ENCODE measurements at regions not wholly inside any gene's neighbourhood (a gene's known extent, or its start where the extent isn't known, plus 50 kb on each side); places are given as distances from the start of the nearest gene placed in this dataset.

GRCh38 chr13:50071379-50071778 lies 56.1 kb downstream of the KCNRG start:
- no peak for DNase-seq (ENCODE audit: low read depth, low spot score)

GRCh38 chr13:50072676-50073075 lies 57.4 kb downstream of the KCNRG start:
- no peak for DNase-seq (ENCODE audit: low read depth, low spot score)

GRCh38 chr13:50073340-50073739 lies 58.1 kb downstream of the KCNRG start:
- DNase-seq (ENCODE audit: low read depth, low spot score), result no peak

GRCh38 chr13:50074843-50075242 lies 59.6 kb downstream of the KCNRG start:
- no peak for DNase-seq (ENCODE audit: low read depth, low spot score)

GRCh38 chr13:50075619-50076097 lies 60.4 kb downstream of the KCNRG start:
- DNase-seq (ENCODE audit: low read depth, low spot score), result no peak

GRCh38 chr13:50077431-50077830 lies 62.2 kb downstream of the KCNRG start:
- DNase-seq (ENCODE audit: low read depth, low spot score), result no peak

GRCh38 chr13:50078231-50078894 lies 63.1 kb downstream of the KCNRG start:
- no peak for DNase-seq (ENCODE audit: low read depth, low spot score)

- no peak for DNase-seq (ENCODE audit: low read depth, low spot score)
Measured at GRCh38 chr13:50078895-50079654, 63.8 kb downstream of the KCNRG start.

GRCh38 chr13:50079655-50080202 lies 64.5 kb downstream of the KCNRG start:
- no peak for DNase-seq (ENCODE audit: low read depth, low spot score)

GRCh38 chr13:50080203-50080910 lies 65.1 kb downstream of the KCNRG start:
- no peak for DNase-seq (ENCODE audit: low read depth, low spot score)

- DNase-seq (ENCODE audit: low read depth, low spot score), result no peak
Measured at GRCh38 chr13:50080911-50081678, 65.9 kb downstream of the KCNRG start.

- peak; percentile 99 for DNase-seq (ENCODE audit: low read depth, low spot score)
Measured at GRCh38 chr13:50081679-50082425, 66.6 kb downstream of the KCNRG start.

- DNase-seq (ENCODE audit: low read depth, low spot score), result no peak
Measured at GRCh38 chr13:50082426-50083281, 67.4 kb downstream of the KCNRG start.

- no peak for DNase-seq (ENCODE audit: low read depth, low spot score)
Measured at GRCh38 chr13:50085063-50085462, 69.8 kb downstream of the KCNRG start.

- no peak for DNase-seq (ENCODE audit: low read depth, low spot score)
Measured at GRCh38 chr13:50089633-50090032, 74.4 kb downstream of the KCNRG start.

- DNase-seq (ENCODE audit: low read depth, low spot score), result no peak
Measured at GRCh38 chr13:50090211-50090610, 75.0 kb downstream of the KCNRG start.

GRCh38 chr13:50094615-50095293 lies 79.5 kb downstream of the KCNRG start:
- no peak for DNase-seq (ENCODE audit: low read depth, low spot score)

- DNase-seq (ENCODE audit: low read depth, low spot score), result no peak
Measured at GRCh38 chr13:50098693-50099092, 83.4 kb downstream of the KCNRG start.

GRCh38 chr13:50099473-50099872 lies 84.2 kb downstream of the KCNRG start:
- DNase-seq (ENCODE audit: low read depth, low spot score), result no peak

All from brain pericyte (primary cell).